ENCODE measurements at regions not wholly inside any gene's neighbourhood (a gene's known extent, or its start where the extent isn't known, plus 50 kb on each side); places are given as distances from the start of the nearest gene placed in this dataset.

DNA sequence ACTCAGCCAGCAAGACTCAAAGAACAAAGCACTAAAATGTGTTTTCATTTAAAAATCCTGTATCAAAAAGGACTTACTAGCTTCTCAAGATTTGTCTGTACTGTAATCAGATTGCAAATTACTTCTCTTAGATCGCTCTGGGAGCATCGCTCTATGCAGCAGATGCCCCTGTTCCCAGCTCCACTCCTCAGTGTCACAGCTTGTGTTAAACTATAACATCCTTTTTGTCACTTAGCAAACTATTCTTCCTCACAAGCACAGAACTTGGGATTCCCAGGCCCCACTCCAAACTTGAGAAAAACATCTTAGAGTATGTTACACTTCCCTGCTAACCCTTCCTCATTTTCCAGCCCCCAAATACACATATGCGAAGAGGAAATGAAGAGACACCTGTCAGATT lies 85.1 kb upstream of the CHRM3 start:
- no TSS peak for BruUV-seq (replicated peaks)
- intact Hi-C loops (cut with micrococcal nuclease) (no loop called here), dilution Hi-C loops (cut with MboI; ENCODE audit: extremely low pct_ligation_motif_present, low sequenced_read_pairs) (no loop called here)
- FAIRE-seq (no peak), DNase-seq (ENCODE audit: low read depth, low spot score) (no peak)
- no peaks in the 10 kb centered on the region for H3K9me1 ChIP-seq (replicated peaks; ENCODE audit: control insufficient read depth, extremely low read depth, insufficient read depth, low read length)
- no peaks in the 10 kb centered on the region for H3K79me2 ChIP-seq (ENCODE audit: control insufficient read depth, insufficient read depth, low read length)
- no peak overlapping the region for H3K27ac ChIP-seq (ENCODE audit: insufficient read depth, low read depth, low read length)
- H3K36me3 ChIP-seq (ENCODE audit: control insufficient read depth in 2 of 2, extremely low read depth in 1 of 2, insufficient read depth in 2 of 2, low read length in 2 of 2): no peaks in the 10 kb centered on the region
- no peak overlapping the region for H2AFZ ChIP-seq (ENCODE audit: low read depth, low read length)
- H3K4me1 ChIP-seq (ENCODE audit: control insufficient read depth, extremely low read depth, insufficient read depth, low read length): no peaks in the 10 kb centered on the region
- H3K4me3 ChIP-seq (replicated peaks in 1 of 3; ENCODE audit: insufficient read depth in 1 of 3, low read depth in 1 of 3, low read length in 3 of 3): no peak overlapping the region
- peaks cover 2% of the 10 kb centered on the region for H3K9me3 ChIP-seq (replicated peaks; ENCODE audit: control insufficient read depth, insufficient read depth, low read length)
- H3K4me2 ChIP-seq (ENCODE audit: insufficient read depth, low read length): no peak overlapping the region
- POLR2A ChIA-PET: no interaction called here
- H3K9ac ChIP-seq (replicated peaks; ENCODE audit: extremely low read depth, insufficient read depth, low read length): no peak overlapping the region
- TF ChIP-seq, protein P1, sequence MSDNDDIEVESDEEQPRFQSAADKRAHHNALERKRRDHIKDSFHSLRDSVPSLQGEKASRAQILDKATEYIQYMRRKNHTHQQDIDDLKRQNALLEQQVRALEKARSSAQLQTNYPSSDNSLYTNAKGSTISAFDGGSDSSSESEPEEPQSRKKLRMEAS (IDR thresholded peaks at IDR 0.05; ENCODE audit: insufficient read depth, insufficient read length): no peak
- TF ChIP-seq JUN (IDR thresholded peaks at IDR 0.05; ENCODE audit: borderline replicate concordance, insufficient read depth, insufficient read length, low read depth) (no peak), EZH2 (IDR thresholded peaks at IDR 0.05; ENCODE audit: borderline replicate concordance, low read depth, low read length, severe bottlenecking) (no peak), MYC (IDR thresholded peaks at IDR 0.05; ENCODE audit: low read depth, low read length) (no peak), POLR2AphosphoS5 (IDR thresholded peaks at IDR 0.05; ENCODE audit: insufficient read depth, low read depth, low read length) (no peak), GATA2 (IDR thresholded peaks at IDR 0.05; ENCODE audit: insufficient read depth, insufficient read length, low read depth, low read length) (no peak), FOS (IDR thresholded peaks at IDR 0.05; ENCODE audit: borderline replicate concordance, insufficient read depth, low read length) (no peak), POLR2A (IDR thresholded peaks at IDR 0.05; ENCODE audit: low read depth, low read length) (no peak)
- TF ChIP-seq, protein P2, sequence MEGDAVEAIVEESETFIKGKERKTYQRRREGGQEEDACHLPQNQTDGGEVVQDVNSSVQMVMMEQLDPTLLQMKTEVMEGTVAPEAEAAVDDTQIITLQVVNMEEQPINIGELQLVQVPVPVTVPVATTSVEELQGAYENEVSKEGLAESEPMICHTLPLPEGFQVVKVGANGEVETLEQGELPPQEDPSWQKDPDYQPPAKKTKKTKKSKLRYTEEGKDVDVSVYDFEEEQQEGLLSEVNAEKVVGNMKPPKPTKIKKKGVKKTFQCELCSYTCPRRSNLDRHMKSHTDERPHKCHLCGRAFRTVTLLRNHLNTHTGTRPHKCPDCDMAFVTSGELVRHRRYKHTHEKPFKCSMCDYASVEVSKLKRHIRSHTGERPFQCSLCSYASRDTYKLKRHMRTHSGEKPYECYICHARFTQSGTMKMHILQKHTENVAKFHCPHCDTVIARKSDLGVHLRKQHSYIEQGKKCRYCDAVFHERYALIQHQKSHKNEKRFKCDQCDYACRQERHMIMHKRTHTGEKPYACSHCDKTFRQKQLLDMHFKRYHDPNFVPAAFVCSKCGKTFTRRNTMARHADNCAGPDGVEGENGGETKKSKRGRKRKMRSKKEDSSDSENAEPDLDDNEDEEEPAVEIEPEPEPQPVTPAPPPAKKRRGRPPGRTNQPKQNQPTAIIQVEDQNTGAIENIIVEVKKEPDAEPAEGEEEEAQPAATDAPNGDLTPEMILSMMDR (IDR thresholded peaks at IDR 0.05; ENCODE audit: extremely low read depth in 1 of 2, insufficient read depth in 1 of 2, low read depth in 1 of 2, low read length in 2 of 2): no peak
- CTCF ChIA-PET: no interaction called here
- H4K20me1 ChIP-seq (replicated peaks; ENCODE audit: control insufficient read depth, extremely low read depth, insufficient read depth, low read length): no peaks in the 10 kb centered on the region
- no peaks in the 10 kb centered on the region for H3K27me3 ChIP-seq (ENCODE audit: control insufficient read depth in 2 of 2, insufficient read depth in 2 of 2, low read length in 2 of 2)

All from endothelial cell of umbilical vein (primary cell).